ENCODE measurements at regions not wholly inside any gene's neighbourhood (a gene's known extent, or its start where the extent isn't known, plus 50 kb on each side); places are given as distances from the start of the nearest gene placed in this dataset.

DNA sequence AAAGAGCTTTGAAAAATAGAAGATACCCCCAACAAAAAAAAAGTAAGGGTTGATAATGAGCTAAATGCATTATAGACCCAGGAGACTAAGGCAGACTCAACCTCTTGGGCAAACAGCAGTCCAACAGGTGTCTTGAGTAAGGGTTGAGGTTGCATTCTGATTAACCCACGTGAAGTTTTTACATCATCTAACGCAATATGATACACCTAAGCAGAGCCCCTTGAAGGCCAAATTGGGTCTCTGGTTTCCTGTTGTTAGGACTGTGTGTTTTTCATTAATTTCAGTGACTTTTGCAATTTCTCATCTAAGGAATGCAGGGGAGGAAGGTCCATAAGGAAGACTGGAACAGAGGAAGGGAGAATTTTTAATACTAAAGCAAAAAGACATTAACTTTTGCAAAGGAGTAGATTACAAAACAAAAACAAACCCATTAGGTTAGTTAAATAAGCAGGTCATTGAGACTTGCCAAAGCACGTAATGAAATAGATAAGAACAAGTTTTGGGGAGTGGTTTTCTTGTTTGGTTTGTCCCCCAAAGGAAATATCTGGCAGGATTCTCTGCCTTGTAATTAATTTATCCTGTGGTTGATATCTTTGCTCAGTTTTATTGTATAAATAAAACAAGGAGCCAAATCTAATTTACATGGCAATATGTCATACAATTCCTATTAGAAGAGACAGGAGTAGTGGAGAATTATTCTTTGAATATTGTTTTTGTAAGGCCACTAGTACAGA lies 244.3 kb downstream of the ETAA1 start:
- no peak for TF ChIP-seq CTCF (IDR thresholded peaks at IDR 0.05)
- TF ChIP-seq EHF (CRISPR knock-in tag; IDR thresholded peaks at IDR 0.05), result no peak
- no peak for TF ChIP-seq BHLHE40 (IDR thresholded peaks at IDR 0.05; ENCODE audit: low read depth, low read length)
- no peak for TF ChIP-seq EP300 (IDR thresholded peaks at IDR 0.05)
